Neural cell (in vitro differentiated cells): ENCODE measurements at regions not wholly inside any gene's neighbourhood (a gene's known extent, or its start where the extent isn't known, plus 50 kb on each side); places are given as distances from the start of the nearest gene placed in this dataset.

Source experiments
- H2AFZ ChIP-seq: fragments of 200-600, 300-800 bp; sonication (generic), shearing (Covaris generic); 2 replicates; pipeline ENCODE4 v1.6.0; 2014; ENCODE audit warnings: low read depth, mild to moderate bottlenecking, antibody characterized with exemption, low read length, moderate library complexity
- H3F3A ChIP-seq: fragments of 200-600 bp; shearing (Covaris generic); 2 replicates; pipeline ENCODE4 v1.6.1; 2016; ENCODE audit warnings: mild to moderate bottlenecking, moderate library complexity, mixed read lengths, antibody characterized with exemption, low read length; ENCODE audit not compliant: insufficient read depth, poor library complexity, severe bottlenecking
- H3K27ac ChIP-seq: fragments of 200-600, 300-800 bp; sonication (generic), shearing (Covaris generic); 2 replicates; pipeline ENCODE4 v1.5.1; 2014; ENCODE audit warnings: mild to moderate bottlenecking, low read length, moderate library complexity
- H3K27me3 ChIP-seq: fragments of 300-800, 200-600 bp; sonication (generic), shearing (Covaris generic); 2 replicates; pipeline ENCODE4 v1.6.0; 2014; ENCODE audit warnings: mild to moderate bottlenecking, low read depth, low read length, moderate library complexity; ENCODE audit not compliant: insufficient read depth
- H3K36me3 ChIP-seq: fragments of 300-800, 200-600 bp; sonication (generic), shearing (Covaris generic); 2 replicates; pipeline ENCODE4 v1.5.1; 2014; ENCODE audit warnings: mild to moderate bottlenecking, antibody characterized with exemption, low read length, moderate library complexity; ENCODE audit not compliant: insufficient read depth
- H3K4me2 ChIP-seq: fragments of 300-800, 200-600 bp; sonication (generic), shearing (Covaris generic); 2 replicates; pipeline ENCODE4 v1.6.0; 2014; ENCODE audit warnings: mild to moderate bottlenecking, low read length
- H3K4me3 ChIP-seq: fragments of 300-800, 200-600 bp; sonication (generic), shearing (Covaris generic); 2 replicates; pipeline ENCODE4 v1.5.1; 2014; ENCODE audit warnings: mild to moderate bottlenecking, low read length, moderate library complexity
- H3K79me2 ChIP-seq: fragments of 200-600 bp; shearing (Covaris generic); replicated peaks from 2 replicates; pipeline ENCODE4 v1.6.0; 2014; ENCODE audit warnings: mild to moderate bottlenecking, low read length, moderate library complexity; ENCODE audit not compliant: insufficient read depth
- H3K9ac ChIP-seq: fragments of 300-800, 200-600 bp; sonication (generic), shearing (Covaris generic); 2 replicates; pipeline ENCODE4 v1.6.1; 2016; ENCODE audit warnings: mild to moderate bottlenecking, low read length, mixed read lengths
- H3K9me2 ChIP-seq: fragments of 200-600 bp; shearing (Covaris generic); 2 replicates; pipeline ENCODE4 v1.6.1; 2016; ENCODE audit warnings: mild to moderate bottlenecking, low read length, mixed read lengths; ENCODE audit not compliant: insufficient read depth
- H3K9me3 ChIP-seq: fragments of 200-600, 300-800 bp; sonication (generic), shearing (Covaris generic); 2 replicates; pipeline ENCODE4 v1.6.1; 2016; ENCODE audit warnings: mild to moderate bottlenecking, mixed run types, low read length, moderate library complexity, mixed read lengths
- H4K20me1 ChIP-seq: fragments of 200-600 bp; shearing (Covaris generic); 2 replicates; pipeline ENCODE4 v1.6.1; 2016; ENCODE audit warnings: mild to moderate bottlenecking, mixed run types; ENCODE audit not compliant: insufficient read depth
- EP300 ChIP-seq: fragments of 450-650 bp; conservative IDR thresholded peaks from 2 replicates; pipeline ENCODE4 v1.6.1; 2014; ENCODE audit warnings: antibody characterized with exemption, mild to moderate bottlenecking, moderate library complexity; ENCODE audit not compliant: poor library complexity, severe bottlenecking
- EZH2 ChIP-seq: fragments of 200-600, 300-800 bp; shearing (Covaris generic), sonication (generic); IDR thresholded peaks from 2 replicates; pipeline ENCODE4 v1.6.1; 2014; ENCODE audit warnings: antibody characterized with exemption, low read length, borderline replicate concordance, mild to moderate bottlenecking; ENCODE audit not compliant: insufficient read depth, poor library complexity, severe bottlenecking
- MXI1 ChIP-seq: fragments of 450-650 bp; conservative IDR thresholded peaks from 2 replicates; pipeline ENCODE4 v1.6.1; 2014; ENCODE audit warnings: antibody characterized with exemption, mild to moderate bottlenecking; ENCODE audit not compliant: poor library complexity, severe bottlenecking
- POLR2AphosphoS5 ChIP-seq: IDR thresholded peaks from 2 replicates; pipeline ENCODE4 v1.6.1; 2012
- RAD21 ChIP-seq: fragments of 450-650 bp; conservative IDR thresholded peaks from 2 replicates; pipeline ENCODE4 v1.6.1; 2014; ENCODE audit warnings: antibody characterized with exemption, mild to moderate bottlenecking, moderate library complexity
- SMC3 ChIP-seq: fragments of 450-650 bp; conservative IDR thresholded peaks from 2 replicates; pipeline ENCODE4 v1.6.1; 2014; ENCODE audit warnings: antibody characterized with exemption, mild to moderate bottlenecking, moderate library complexity; ENCODE audit not compliant: poor library complexity
- TAF1 ChIP-seq: IDR thresholded peaks from 2 replicates; pipeline ENCODE4 v1.6.1; 2012; ENCODE audit warnings: low read depth
- TF ChIP-seq, protein P1 (sequence below): fragments of 450-650 bp; IDR thresholded peaks from 2 replicates; pipeline ENCODE4 v1.5.1; 2014; ENCODE audit warnings: antibody characterized with exemption, mild to moderate bottlenecking, moderate library complexity; ENCODE audit not compliant: poor library complexity, severe bottlenecking
- TF ChIP-seq, protein P2 (sequence below): IDR thresholded peaks from 2 replicates; pipeline ENCODE4 v1.6.1; 2012; ENCODE audit warnings: borderline replicate concordance

GRCh38 chr11:95693298-95693697 lies 96.3 kb downstream of the FAM76B start:
- Histone ChIP-seq H3K9me2 (no peaks in the 10 kb centered on the region), H3K36me3 (no peaks in the 10 kb centered on the region), H3K79me2 (no peaks in the 10 kb centered on the region), H3F3A (no peaks in the 10 kb centered on the region), H4K20me1 (no peaks in the 10 kb centered on the region), H3K9ac (no peak overlapping the region), H3K4me2 (no peak overlapping the region), H3K27me3 (no peaks in the 10 kb centered on the region), H3K27ac (no peak overlapping the region), H3K4me3 (no peak overlapping the region), H3K9me3 (no peaks in the 10 kb centered on the region), H2AFZ (no peak overlapping the region)
- TF ChIP-seq EP300 (no peak), RAD21 (no peak), TAF1 (no peak), POLR2AphosphoS5 (no peak), MXI1 (no peak), EZH2 (no peak), SMC3 (no peak)
- TF ChIP-seq, protein P1, sequence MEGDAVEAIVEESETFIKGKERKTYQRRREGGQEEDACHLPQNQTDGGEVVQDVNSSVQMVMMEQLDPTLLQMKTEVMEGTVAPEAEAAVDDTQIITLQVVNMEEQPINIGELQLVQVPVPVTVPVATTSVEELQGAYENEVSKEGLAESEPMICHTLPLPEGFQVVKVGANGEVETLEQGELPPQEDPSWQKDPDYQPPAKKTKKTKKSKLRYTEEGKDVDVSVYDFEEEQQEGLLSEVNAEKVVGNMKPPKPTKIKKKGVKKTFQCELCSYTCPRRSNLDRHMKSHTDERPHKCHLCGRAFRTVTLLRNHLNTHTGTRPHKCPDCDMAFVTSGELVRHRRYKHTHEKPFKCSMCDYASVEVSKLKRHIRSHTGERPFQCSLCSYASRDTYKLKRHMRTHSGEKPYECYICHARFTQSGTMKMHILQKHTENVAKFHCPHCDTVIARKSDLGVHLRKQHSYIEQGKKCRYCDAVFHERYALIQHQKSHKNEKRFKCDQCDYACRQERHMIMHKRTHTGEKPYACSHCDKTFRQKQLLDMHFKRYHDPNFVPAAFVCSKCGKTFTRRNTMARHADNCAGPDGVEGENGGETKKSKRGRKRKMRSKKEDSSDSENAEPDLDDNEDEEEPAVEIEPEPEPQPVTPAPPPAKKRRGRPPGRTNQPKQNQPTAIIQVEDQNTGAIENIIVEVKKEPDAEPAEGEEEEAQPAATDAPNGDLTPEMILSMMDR, result no peak
- TF ChIP-seq, protein P2, sequence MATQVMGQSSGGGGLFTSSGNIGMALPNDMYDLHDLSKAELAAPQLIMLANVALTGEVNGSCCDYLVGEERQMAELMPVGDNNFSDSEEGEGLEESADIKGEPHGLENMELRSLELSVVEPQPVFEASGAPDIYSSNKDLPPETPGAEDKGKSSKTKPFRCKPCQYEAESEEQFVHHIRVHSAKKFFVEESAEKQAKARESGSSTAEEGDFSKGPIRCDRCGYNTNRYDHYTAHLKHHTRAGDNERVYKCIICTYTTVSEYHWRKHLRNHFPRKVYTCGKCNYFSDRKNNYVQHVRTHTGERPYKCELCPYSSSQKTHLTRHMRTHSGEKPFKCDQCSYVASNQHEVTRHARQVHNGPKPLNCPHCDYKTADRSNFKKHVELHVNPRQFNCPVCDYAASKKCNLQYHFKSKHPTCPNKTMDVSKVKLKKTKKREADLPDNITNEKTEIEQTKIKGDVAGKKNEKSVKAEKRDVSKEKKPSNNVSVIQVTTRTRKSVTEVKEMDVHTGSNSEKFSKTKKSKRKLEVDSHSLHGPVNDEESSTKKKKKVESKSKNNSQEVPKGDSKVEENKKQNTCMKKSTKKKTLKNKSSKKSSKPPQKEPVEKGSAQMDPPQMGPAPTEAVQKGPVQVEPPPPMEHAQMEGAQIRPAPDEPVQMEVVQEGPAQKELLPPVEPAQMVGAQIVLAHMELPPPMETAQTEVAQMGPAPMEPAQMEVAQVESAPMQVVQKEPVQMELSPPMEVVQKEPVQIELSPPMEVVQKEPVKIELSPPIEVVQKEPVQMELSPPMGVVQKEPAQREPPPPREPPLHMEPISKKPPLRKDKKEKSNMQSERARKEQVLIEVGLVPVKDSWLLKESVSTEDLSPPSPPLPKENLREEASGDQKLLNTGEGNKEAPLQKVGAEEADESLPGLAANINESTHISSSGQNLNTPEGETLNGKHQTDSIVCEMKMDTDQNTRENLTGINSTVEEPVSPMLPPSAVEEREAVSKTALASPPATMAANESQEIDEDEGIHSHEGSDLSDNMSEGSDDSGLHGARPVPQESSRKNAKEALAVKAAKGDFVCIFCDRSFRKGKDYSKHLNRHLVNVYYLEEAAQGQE, result no peak

DNA sequence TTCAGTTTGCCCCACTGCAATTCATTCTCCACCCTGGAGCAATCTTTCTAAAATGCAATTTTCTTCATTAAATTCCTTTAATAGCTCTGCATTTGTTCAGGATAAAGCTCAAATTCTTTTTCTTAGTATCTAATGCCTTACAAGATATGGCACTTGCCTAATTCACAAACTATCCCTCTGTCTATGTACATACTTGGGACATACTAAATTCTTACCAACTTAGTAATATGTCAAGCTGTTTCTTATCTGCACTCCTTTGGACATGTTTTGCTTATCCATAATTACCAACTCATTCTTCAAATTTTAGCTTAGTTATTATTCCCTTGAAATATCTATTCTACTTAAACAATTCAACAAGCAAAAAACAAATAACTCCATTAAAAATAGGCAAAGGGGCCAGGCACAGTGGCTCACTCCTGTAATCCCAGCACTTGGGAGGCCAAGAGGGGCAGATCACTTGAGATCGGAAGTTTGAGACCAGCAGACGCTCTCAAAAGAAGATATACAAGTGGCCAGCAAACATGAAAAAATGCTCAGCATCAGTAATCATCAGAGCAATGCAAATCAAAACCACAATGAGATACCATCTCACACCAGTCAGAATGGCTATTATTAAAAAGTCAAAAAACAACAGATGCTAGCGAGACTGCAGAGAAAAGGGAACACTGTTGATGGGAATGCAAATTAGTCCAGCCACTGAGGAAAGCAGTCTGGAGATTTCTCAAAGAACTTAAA lies 96.9 kb downstream of the FAM76B start:
- H3K27ac ChIP-seq, result no peak overlapping the region
- H4K20me1 ChIP-seq, result no peaks in the 10 kb centered on the region
- no peaks in the 10 kb centered on the region for H3K27me3 ChIP-seq
- H3K9me3 ChIP-seq, result no peaks in the 10 kb centered on the region
- TF ChIP-seq EZH2 (no peak), TAF1 (no peak), EP300 (no peak), POLR2AphosphoS5 (no peak), RAD21 (no peak), SMC3 (no peak), MXI1 (no peak)
- TF ChIP-seq, protein P1, result no peak
- TF ChIP-seq, protein P2, result no peak
- no peak overlapping the region for H3K4me3 ChIP-seq
- H3K9me2 ChIP-seq, result no peaks in the 10 kb centered on the region
- no peak overlapping the region for H2AFZ ChIP-seq
- no peak overlapping the region for H3K9ac ChIP-seq
- no peaks in the 10 kb centered on the region for H3K79me2 ChIP-seq
- H3K36me3 ChIP-seq, result no peaks in the 10 kb centered on the region
- no peaks in the 10 kb centered on the region for H3F3A ChIP-seq
- no peak overlapping the region for H3K4me2 ChIP-seq
